ENCODE measurements at regions not wholly inside any gene's neighbourhood (a gene's known extent, or its start where the extent isn't known, plus 50 kb on each side); places are given as distances from the start of the nearest gene placed in this dataset.

GRCh38 chr1:54459726-54460191 is 53.6 kb upstream of the SSBP3 start:
- 26% methylated on average over 4 of the region's 4 CpGs for WGBS
- H3K9ac ChIP-seq (ENCODE audit: low read depth in 1 of 2, low read length in 2 of 2): no peak overlapping the region

More at GRCh38 chr1:54459726-54460191, 53.6 kb upstream of the SSBP3 start:
- H3K9me3 ChIP-seq (ENCODE audit: control insufficient read depth in 4 of 4, low read length in 3 of 4): no peaks in the 10 kb centered on the region
- H3K4me1 ChIP-seq (ENCODE audit: control insufficient read depth in 4 of 4, insufficient read depth in 4 of 4, low read length in 3 of 4): peaks cover 0 to 12% (median 0%) of the 10 kb centered on the region in 4 donors
- TF ChIP-seq EGR1 (IDR thresholded peaks at IDR 0.05; ENCODE audit: low read depth in 2 of 2) (no peak), YY1 (IDR thresholded peaks at IDR 0.05) (no peak), SP1 (IDR thresholded peaks at IDR 0.05) (no peak), GABPA (IDR thresholded peaks at IDR 0.05 in 1 of 2, conservative IDR thresholded peaks at IDR 0.05 in 1 of 2) (no peak), FOXA2 (IDR thresholded peaks at IDR 0.05) (no peak), MAX (IDR thresholded peaks at IDR 0.05) (no peak), HNF4G (IDR thresholded peaks at IDR 0.05) (no peak), ATF3 (IDR thresholded peaks at IDR 0.05) (no peak), NR2F2 (IDR thresholded peaks at IDR 0.05) (no peak), FOXA1 (IDR thresholded peaks at IDR 0.05) (no peak), RAD21 (IDR thresholded peaks at IDR 0.05) (no peak), JUND (IDR thresholded peaks at IDR 0.05) (no peak), RXRA (IDR thresholded peaks at IDR 0.05) (no peak), TAF1 (conservative IDR thresholded peaks at IDR 0.05) (no peak)
- TF ChIP-seq, protein P1, sequence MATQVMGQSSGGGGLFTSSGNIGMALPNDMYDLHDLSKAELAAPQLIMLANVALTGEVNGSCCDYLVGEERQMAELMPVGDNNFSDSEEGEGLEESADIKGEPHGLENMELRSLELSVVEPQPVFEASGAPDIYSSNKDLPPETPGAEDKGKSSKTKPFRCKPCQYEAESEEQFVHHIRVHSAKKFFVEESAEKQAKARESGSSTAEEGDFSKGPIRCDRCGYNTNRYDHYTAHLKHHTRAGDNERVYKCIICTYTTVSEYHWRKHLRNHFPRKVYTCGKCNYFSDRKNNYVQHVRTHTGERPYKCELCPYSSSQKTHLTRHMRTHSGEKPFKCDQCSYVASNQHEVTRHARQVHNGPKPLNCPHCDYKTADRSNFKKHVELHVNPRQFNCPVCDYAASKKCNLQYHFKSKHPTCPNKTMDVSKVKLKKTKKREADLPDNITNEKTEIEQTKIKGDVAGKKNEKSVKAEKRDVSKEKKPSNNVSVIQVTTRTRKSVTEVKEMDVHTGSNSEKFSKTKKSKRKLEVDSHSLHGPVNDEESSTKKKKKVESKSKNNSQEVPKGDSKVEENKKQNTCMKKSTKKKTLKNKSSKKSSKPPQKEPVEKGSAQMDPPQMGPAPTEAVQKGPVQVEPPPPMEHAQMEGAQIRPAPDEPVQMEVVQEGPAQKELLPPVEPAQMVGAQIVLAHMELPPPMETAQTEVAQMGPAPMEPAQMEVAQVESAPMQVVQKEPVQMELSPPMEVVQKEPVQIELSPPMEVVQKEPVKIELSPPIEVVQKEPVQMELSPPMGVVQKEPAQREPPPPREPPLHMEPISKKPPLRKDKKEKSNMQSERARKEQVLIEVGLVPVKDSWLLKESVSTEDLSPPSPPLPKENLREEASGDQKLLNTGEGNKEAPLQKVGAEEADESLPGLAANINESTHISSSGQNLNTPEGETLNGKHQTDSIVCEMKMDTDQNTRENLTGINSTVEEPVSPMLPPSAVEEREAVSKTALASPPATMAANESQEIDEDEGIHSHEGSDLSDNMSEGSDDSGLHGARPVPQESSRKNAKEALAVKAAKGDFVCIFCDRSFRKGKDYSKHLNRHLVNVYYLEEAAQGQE (IDR thresholded peaks at IDR 0.05): no peak
- TF ChIP-seq, protein P2, sequence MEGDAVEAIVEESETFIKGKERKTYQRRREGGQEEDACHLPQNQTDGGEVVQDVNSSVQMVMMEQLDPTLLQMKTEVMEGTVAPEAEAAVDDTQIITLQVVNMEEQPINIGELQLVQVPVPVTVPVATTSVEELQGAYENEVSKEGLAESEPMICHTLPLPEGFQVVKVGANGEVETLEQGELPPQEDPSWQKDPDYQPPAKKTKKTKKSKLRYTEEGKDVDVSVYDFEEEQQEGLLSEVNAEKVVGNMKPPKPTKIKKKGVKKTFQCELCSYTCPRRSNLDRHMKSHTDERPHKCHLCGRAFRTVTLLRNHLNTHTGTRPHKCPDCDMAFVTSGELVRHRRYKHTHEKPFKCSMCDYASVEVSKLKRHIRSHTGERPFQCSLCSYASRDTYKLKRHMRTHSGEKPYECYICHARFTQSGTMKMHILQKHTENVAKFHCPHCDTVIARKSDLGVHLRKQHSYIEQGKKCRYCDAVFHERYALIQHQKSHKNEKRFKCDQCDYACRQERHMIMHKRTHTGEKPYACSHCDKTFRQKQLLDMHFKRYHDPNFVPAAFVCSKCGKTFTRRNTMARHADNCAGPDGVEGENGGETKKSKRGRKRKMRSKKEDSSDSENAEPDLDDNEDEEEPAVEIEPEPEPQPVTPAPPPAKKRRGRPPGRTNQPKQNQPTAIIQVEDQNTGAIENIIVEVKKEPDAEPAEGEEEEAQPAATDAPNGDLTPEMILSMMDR (IDR thresholded peaks at IDR 0.05; ENCODE audit: low read depth, low read length, missing input control): no peak
- TF ChIP-seq, protein P3, sequence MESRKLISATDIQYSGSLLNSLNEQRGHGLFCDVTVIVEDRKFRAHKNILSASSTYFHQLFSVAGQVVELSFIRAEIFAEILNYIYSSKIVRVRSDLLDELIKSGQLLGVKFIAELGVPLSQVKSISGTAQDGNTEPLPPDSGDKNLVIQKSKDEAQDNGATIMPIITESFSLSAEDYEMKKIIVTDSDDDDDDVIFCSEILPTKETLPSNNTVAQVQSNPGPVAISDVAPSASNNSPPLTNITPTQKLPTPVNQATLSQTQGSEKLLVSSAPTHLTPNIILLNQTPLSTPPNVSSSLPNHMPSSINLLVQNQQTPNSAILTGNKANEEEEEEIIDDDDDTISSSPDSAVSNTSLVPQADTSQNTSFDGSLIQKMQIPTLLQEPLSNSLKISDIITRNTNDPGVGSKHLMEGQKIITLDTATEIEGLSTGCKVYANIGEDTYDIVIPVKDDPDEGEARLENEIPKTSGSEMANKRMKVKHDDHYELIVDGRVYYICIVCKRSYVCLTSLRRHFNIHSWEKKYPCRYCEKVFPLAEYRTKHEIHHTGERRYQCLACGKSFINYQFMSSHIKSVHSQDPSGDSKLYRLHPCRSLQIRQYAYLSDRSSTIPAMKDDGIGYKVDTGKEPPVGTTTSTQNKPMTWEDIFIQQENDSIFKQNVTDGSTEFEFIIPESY (IDR thresholded peaks at IDR 0.05): no peak
- no peaks in the 10 kb centered on the region for H3K27me3 ChIP-seq (ENCODE audit: control insufficient read depth in 4 of 4, insufficient read depth in 4 of 4, low read length in 3 of 4)
- no peaks in the 10 kb centered on the region for H3K36me3 ChIP-seq (ENCODE audit: control insufficient read depth in 4 of 4, insufficient read depth in 3 of 4, low read depth in 1 of 4, low read length in 3 of 4)
- no peak for DNase-seq (ENCODE audit: low spot score)
- no peak overlapping the region for H3K4me3 ChIP-seq (ENCODE audit: low read depth in 1 of 3, low read length in 3 of 3)
- H3K27ac ChIP-seq (ENCODE audit: low read depth in 1 of 2, low read length in 2 of 2): no peak overlapping the region

All from liver (tissue), 8 donors.